ENCODE measurements at regions not wholly inside any gene's neighbourhood (a gene's known extent, or its start where the extent isn't known, plus 50 kb on each side); places are given as distances from the start of the nearest gene placed in this dataset.

- TF ChIP-seq POLR2A (IDR thresholded peaks at IDR 0.05) = no peak
- TF ChIP-seq CTCF (IDR thresholded peaks at IDR 0.05 in 8 of 11, conservative IDR thresholded peaks at IDR 0.05 in 3 of 11) = no peak
Measured at GRCh38 chr12:127657036-127657435, 609.9 kb upstream of the TMEM132C start.
